Tibial artery (tissue), 4 donors: ENCODE measurements at regions not wholly inside any gene's neighbourhood (a gene's known extent, or its start where the extent isn't known, plus 50 kb on each side); places are given as distances from the start of the nearest gene placed in this dataset.

Experiments used
- DNase-seq, 2 donors: peaks; one replicate each; pipeline ENCODE4 v3.0.0-alpha.2; 2019
- H3K27ac ChIP-seq, 2 donors: fragments of 200-600 bp; sonication (generic) in 1 of 2; 1 replicate in 1 of 2; 2 replicates in 1 of 2; pipeline ENCODE4 v1.5.1; 2018 to 2019; ENCODE audit warnings: mild to moderate bottlenecking in 1 of 2
- H3K27me3 ChIP-seq, 2 donors: fragments of 200-600 bp; sonication (generic) in 1 of 2; one replicate each; pipeline versions ENCODE4 v1.5.1 to v1.6.0; 2016 to 2019
- H3K36me3 ChIP-seq, 3 donors: fragments of 200-600 bp; sonication (generic) in 2 of 3; one replicate each; pipeline ENCODE4 v1.5.1; 2016 to 2019; ENCODE audit warnings: mild to moderate bottlenecking in 2 of 3
- H3K4me1 ChIP-seq, 4 donors: fragments of 200-600 bp; sonication (generic) in 2 of 4; 1 replicate in 3 of 4; 2 replicates in 1 of 4; pipeline ENCODE4 v1.5.1; 2016 to 2019
- H3K4me3 ChIP-seq, 2 donors: fragments of 200-600 bp; sonication (generic) in 1 of 2; 1 replicate in 1 of 2; 2 replicates in 1 of 2; pipeline ENCODE4 v1.5.1; 2018 to 2019; ENCODE audit warnings: mild to moderate bottlenecking in 2 of 2
- H3K9me3 ChIP-seq, 3 donors: fragments of 200-600 bp; sonication (generic) in 1 of 3; one replicate each; pipeline ENCODE4 v1.5.1; 2016 to 2019
- CTCF ChIP-seq, 2 experiments: fragments of 200-600 bp in 1 of 2; fragments of 450-650 bp in 1 of 2; IDR thresholded peaks; one replicate each; pipeline ENCODE4 v1.5.1; 2017 to 2019; ENCODE audit warnings: antibody characterized with exemption in 2 of 2, mild to moderate bottlenecking in 1 of 2, moderate library complexity in 1 of 2
- intact Hi-C: fragments of 100-400 bp; cut with DNase I; formaldehyde crosslinking; loops from one replicate; pipeline ENCODE4 v1.15.0; 2023; ENCODE audit warnings: low total_unique reads

GRCh38 chrX:3527166-3527565, 180.7 kb upstream of the MXRA5 start:
- no peak for TF ChIP-seq CTCF (IDR thresholded peaks at IDR 0.05)
- Histone ChIP-seq H3K27ac (no peak overlapping the region), H3K36me3 (no peaks in the 10 kb centered on the region), H3K4me3 (no peak overlapping the region), H3K27me3 (no peaks in the 10 kb centered on the region), H3K4me1 (no peaks in the 10 kb centered on the region), H3K9me3 (no peaks in the 10 kb centered on the region)
- DNase-seq = no peak
- intact Hi-C loops = no loop called here

GRCh38 chrX:3526731-3527130, 180.3 kb upstream of the MXRA5 start:
- intact Hi-C loops = no loop called here
- DNase-seq = no peak
- no peak for TF ChIP-seq CTCF (IDR thresholded peaks at IDR 0.05)
- Histone ChIP-seq H3K9me3 (no peaks in the 10 kb centered on the region), H3K27me3 (no peaks in the 10 kb centered on the region), H3K4me1 (no peaks in the 10 kb centered on the region), H3K36me3 (no peaks in the 10 kb centered on the region), H3K27ac (no peak overlapping the region), H3K4me3 (no peak overlapping the region)

GRCh38 chrX:3526071-3526470, 179.6 kb upstream of the MXRA5 start:
- Histone ChIP-seq H3K4me1 (no peaks in the 10 kb centered on the region), H3K36me3 (no peaks in the 10 kb centered on the region), H3K9me3 (no peaks in the 10 kb centered on the region), H3K27ac (no peak overlapping the region), H3K27me3 (no peaks in the 10 kb centered on the region), H3K4me3 (no peak overlapping the region)
- intact Hi-C loops = no loop called here
- DNase-seq = no peak
- no peak for TF ChIP-seq CTCF (IDR thresholded peaks at IDR 0.05)

DNA sequence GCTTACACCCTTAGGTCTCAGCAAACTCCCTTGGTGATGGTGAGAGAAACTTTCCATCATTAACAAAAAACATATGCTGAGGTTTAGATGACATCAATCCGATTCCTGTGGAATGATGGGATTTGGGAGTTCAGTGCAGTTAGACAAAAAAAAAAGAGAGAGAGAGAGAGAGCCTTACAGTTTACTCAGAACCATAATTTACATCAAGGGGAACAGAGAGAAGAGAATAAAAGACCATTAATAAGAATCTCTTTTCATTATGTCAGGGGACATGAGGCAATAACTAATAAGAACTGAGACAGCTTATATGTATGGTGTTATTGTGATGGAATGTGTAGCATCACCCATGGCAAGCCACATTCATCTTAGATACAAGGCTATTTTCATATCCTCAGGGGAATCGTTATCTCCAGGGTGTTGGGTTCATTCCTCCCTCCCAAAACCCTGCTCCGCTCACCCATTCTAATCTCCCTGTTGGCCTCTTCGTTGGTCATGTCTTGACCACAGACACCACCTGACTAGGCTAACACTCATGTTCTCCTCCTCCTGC, 175.7 kb upstream of the MXRA5 start:
- H3K4me1 ChIP-seq = no peaks in the 10 kb centered on the region
- DNase-seq = no peak
- no peak overlapping the region for H3K27ac ChIP-seq
- no peaks in the 10 kb centered on the region for H3K9me3 ChIP-seq
- H3K27me3 ChIP-seq = no peaks in the 10 kb centered on the region
- no peak overlapping the region for H3K4me3 ChIP-seq
- no peak for TF ChIP-seq CTCF (IDR thresholded peaks at IDR 0.05)
- intact Hi-C loops = no loop called here
- no peaks in the 10 kb centered on the region for H3K36me3 ChIP-seq

DNA sequence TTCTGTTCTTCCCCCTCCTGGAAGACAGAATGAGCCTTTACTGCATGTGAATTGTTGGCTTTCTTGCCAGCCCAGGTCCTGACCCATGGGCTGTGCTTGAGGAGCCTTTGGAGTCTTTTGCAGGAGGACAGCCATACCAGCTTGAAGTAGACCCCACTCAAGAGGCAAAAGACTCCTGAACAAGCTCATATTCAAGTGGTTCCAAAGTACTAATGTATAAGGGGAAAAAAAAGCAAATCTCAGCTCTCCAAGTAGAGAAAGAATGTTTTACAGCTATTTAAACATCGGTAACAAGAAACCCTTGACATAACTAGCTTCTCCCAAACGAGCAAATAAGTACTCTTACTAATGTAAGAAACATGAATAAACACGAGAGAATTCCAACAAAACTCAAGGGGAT, 174.9 kb upstream of the MXRA5 start:
- TF ChIP-seq CTCF (IDR thresholded peaks at IDR 0.05) = no peak
- DNase-seq = no peak
- Histone ChIP-seq H3K9me3 (no peaks in the 10 kb centered on the region), H3K27ac (no peak overlapping the region), H3K4me1 (no peaks in the 10 kb centered on the region), H3K36me3 (no peaks in the 10 kb centered on the region), H3K27me3 (no peaks in the 10 kb centered on the region), H3K4me3 (no peak overlapping the region)
- intact Hi-C loops = no loop called here

DNA sequence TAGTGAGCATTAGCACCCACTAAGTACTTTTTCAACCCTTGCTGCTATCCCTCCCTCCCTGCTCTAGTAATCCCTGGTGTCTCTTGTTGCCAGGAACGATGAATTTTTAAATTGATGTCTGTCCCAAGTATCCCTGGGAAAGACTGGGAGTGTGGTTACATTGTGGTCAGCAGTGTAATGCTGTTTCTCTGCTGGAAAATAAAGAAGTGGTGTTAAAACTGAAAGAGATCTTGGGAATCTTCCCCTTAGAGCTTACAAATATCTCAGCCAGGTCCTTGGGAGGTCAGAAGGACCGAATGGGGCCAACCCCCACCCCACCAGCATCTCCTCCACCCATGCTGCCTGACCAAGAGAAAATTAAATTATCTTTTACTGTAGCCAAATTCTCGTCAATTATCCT, 174.5 kb upstream of the MXRA5 start:
- Histone ChIP-seq H3K27ac (no peak overlapping the region), H3K4me3 (no peak overlapping the region), H3K27me3 (no peaks in the 10 kb centered on the region), H3K36me3 (no peaks in the 10 kb centered on the region), H3K9me3 (no peaks in the 10 kb centered on the region), H3K4me1 (no peaks in the 10 kb centered on the region)
- intact Hi-C loops = no loop called here
- TF ChIP-seq CTCF (IDR thresholded peaks at IDR 0.05) = no peak
- no peak for DNase-seq
